ENCODE measurements at regions not wholly inside any gene's neighbourhood (a gene's known extent, or its start where the extent isn't known, plus 50 kb on each side); places are given as distances from the start of the nearest gene placed in this dataset.

DNA sequence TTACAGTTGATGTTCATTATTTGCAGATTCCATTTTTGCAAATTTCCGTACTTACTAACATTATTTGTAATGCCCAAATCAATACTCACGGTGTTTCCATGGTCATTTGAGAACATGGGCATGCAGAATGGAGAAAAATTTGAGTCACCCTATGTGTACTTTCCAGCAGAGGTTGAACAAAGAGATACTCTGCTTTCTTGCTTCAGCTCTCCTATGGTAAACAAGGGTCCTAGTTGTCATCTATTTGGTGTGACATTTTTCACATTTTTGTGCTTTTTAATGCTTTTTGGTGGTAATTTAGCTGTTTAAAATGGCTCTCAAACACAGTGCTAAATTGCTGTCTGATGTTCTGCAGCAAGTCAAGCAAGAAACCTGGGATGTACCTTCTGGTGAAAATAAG, 444.4 kb upstream of the CELF4 start:
- Histone ChIP-seq H3K9ac (ENCODE audit: low read length) (no peak overlapping the region), H3K4me3 (ENCODE audit: insufficient read depth, low read depth, low read length) (no peak overlapping the region), H3K27me3 (ENCODE audit: insufficient read depth, low read length) (no peaks in the 10 kb centered on the region), H3K9me3 (ENCODE audit: insufficient read depth, low read depth, low read length) (no peaks in the 10 kb centered on the region), H3K4me2 (ENCODE audit: low read length) (no peak overlapping the region), H3K4me1 (ENCODE audit: insufficient read depth, low read length) (no peaks in the 10 kb centered on the region), H3K36me3 (ENCODE audit: insufficient read depth, low read length) (no peaks in the 10 kb centered on the region), H2AFZ (ENCODE audit: low read depth, low read length) (no peak overlapping the region), H4K20me1 (ENCODE audit: insufficient read depth, low read length) (no peaks in the 10 kb centered on the region), H3K27ac (ENCODE audit: low read depth, low read length) (no peak overlapping the region), H3K79me2 (ENCODE audit: insufficient read depth, low read length) (no peaks in the 10 kb centered on the region)
- Mint-ChIP-seq H3K4me3 (ENCODE audit: unreplicated experiment) (no peak overlapping the region), H3K9me3 (ENCODE audit: unreplicated experiment) (no peaks in the 10 kb centered on the region), H3K36me3 (ENCODE audit: low read depth, unreplicated experiment) (no peaks in the 10 kb centered on the region), H3K27ac (ENCODE audit: unreplicated experiment) (no peak overlapping the region), H3K27me3 (ENCODE audit: low read depth, unreplicated experiment) (no peaks in the 10 kb centered on the region), H3K4me1 (ENCODE audit: low read depth, unreplicated experiment) (peaks cover 7% of the 10 kb centered on the region)
- no peak for TF ChIP-seq EZH2 (IDR thresholded peaks at IDR 0.05; ENCODE audit: insufficient read depth, low read length)
- TF ChIP-seq, protein P1, sequence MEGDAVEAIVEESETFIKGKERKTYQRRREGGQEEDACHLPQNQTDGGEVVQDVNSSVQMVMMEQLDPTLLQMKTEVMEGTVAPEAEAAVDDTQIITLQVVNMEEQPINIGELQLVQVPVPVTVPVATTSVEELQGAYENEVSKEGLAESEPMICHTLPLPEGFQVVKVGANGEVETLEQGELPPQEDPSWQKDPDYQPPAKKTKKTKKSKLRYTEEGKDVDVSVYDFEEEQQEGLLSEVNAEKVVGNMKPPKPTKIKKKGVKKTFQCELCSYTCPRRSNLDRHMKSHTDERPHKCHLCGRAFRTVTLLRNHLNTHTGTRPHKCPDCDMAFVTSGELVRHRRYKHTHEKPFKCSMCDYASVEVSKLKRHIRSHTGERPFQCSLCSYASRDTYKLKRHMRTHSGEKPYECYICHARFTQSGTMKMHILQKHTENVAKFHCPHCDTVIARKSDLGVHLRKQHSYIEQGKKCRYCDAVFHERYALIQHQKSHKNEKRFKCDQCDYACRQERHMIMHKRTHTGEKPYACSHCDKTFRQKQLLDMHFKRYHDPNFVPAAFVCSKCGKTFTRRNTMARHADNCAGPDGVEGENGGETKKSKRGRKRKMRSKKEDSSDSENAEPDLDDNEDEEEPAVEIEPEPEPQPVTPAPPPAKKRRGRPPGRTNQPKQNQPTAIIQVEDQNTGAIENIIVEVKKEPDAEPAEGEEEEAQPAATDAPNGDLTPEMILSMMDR (IDR thresholded peaks at IDR 0.05; ENCODE audit: insufficient read depth, low read depth, low read length), result no peak
- no peak for DNase-seq (ENCODE audit: low read depth)
- no peak for FAIRE-seq

DNA sequence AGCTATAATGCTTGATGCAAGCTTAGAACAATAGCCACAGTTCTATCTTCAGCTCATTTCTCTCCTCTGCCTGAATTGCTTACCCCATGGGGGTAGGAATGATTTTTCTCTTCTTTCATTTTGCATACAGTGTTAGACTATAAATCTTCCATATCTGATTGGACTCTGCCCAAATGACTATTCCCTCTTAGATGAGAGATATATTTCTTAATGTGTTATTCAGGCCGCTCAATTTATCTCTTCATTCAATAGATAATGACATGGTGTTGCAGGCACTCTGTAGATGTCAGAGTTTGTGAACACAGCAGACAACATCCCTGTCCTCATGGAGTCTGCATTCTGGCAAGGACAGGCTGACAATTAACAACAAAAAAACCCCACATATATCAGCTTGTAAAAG, 443.7 kb upstream of the CELF4 start:
- Mint-ChIP-seq H3K4me1 (ENCODE audit: low read depth, unreplicated experiment) (peaks cover 7% of the 10 kb centered on the region), H3K4me3 (ENCODE audit: unreplicated experiment) (no peak overlapping the region), H3K27me3 (ENCODE audit: low read depth, unreplicated experiment) (no peaks in the 10 kb centered on the region), H3K27ac (ENCODE audit: unreplicated experiment) (no peak overlapping the region), H3K9me3 (ENCODE audit: unreplicated experiment) (no peaks in the 10 kb centered on the region), H3K36me3 (ENCODE audit: low read depth, unreplicated experiment) (no peaks in the 10 kb centered on the region)
- Histone ChIP-seq H2AFZ (ENCODE audit: low read depth, low read length) (no peak overlapping the region), H3K4me1 (ENCODE audit: insufficient read depth, low read length) (no peaks in the 10 kb centered on the region), H4K20me1 (ENCODE audit: insufficient read depth, low read length) (no peaks in the 10 kb centered on the region), H3K9ac (ENCODE audit: low read length) (no peak overlapping the region), H3K4me3 (ENCODE audit: insufficient read depth, low read depth, low read length) (no peak overlapping the region), H3K79me2 (ENCODE audit: insufficient read depth, low read length) (no peaks in the 10 kb centered on the region), H3K36me3 (ENCODE audit: insufficient read depth, low read length) (no peaks in the 10 kb centered on the region), H3K9me3 (ENCODE audit: insufficient read depth, low read depth, low read length) (no peaks in the 10 kb centered on the region), H3K27me3 (ENCODE audit: insufficient read depth, low read length) (no peaks in the 10 kb centered on the region), H3K27ac (ENCODE audit: low read depth, low read length) (no peak overlapping the region), H3K4me2 (ENCODE audit: low read length) (no peak overlapping the region)
- DNase-seq (ENCODE audit: low read depth) (no peak), FAIRE-seq (no peak)
- no peak for TF ChIP-seq EZH2 (IDR thresholded peaks at IDR 0.05; ENCODE audit: insufficient read depth, low read length)
- TF ChIP-seq, protein P1 (IDR thresholded peaks at IDR 0.05; ENCODE audit: insufficient read depth, low read depth, low read length), result no peak

DNA sequence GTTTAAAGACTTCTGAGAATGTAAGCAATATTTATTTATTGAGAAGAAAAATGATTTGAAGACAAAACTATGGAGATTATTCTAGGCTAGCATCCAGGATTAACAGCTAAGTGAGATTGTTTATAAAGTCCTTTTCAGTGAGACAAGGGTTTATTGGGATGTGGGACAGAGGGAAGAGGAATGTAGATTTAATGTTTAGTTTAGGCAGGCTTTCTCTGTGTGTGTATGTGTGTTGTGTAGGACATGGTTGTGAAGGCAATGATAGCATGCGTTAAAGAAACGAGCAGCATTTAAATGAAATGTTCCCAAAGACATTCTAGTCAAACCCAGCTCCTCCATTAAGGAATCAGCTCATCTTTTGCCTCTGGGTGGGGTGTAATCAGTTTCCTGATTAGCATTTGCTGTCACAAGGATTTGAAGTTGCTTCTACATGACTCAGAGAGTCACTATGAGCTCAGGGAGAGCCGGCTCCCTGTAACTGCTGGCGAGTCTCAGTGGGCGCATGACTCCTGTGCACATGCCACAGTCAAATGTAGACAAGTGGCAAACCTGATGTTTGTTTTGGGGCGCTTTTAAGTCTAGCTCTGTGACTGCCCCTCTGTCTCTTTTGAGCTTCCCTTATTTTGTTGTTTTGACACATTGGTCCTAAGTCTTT, 442.2 kb upstream of the CELF4 start:
- no peak for FAIRE-seq

More for the DNA sequence above, 442.2 kb upstream of the CELF4 start:
- Histone ChIP-seq H3K27ac (ENCODE audit: low read depth, low read length) (no peak overlapping the region), H3K9ac (ENCODE audit: low read length) (no peak overlapping the region), H3K4me3 (ENCODE audit: insufficient read depth, low read depth, low read length) (no peak overlapping the region), H4K20me1 (ENCODE audit: insufficient read depth, low read length) (no peaks in the 10 kb centered on the region), H3K4me1 (ENCODE audit: insufficient read depth, low read length) (no peaks in the 10 kb centered on the region), H3K4me2 (ENCODE audit: low read length) (no peak overlapping the region), H3K27me3 (ENCODE audit: insufficient read depth, low read length) (no peaks in the 10 kb centered on the region), H3K9me3 (ENCODE audit: insufficient read depth, low read depth, low read length) (no peaks in the 10 kb centered on the region), H2AFZ (ENCODE audit: low read depth, low read length) (no peak overlapping the region), H3K36me3 (ENCODE audit: insufficient read depth, low read length) (no peaks in the 10 kb centered on the region), H3K79me2 (ENCODE audit: insufficient read depth, low read length) (no peaks in the 10 kb centered on the region)
- H3K27me3 Mint-ChIP-seq (ENCODE audit: low read depth, unreplicated experiment), result no peaks in the 10 kb centered on the region
- peaks cover 7% of the 10 kb centered on the region for H3K4me1 Mint-ChIP-seq (ENCODE audit: low read depth, unreplicated experiment)
- H3K4me3 Mint-ChIP-seq (ENCODE audit: unreplicated experiment), result no peak overlapping the region
- no peaks in the 10 kb centered on the region for H3K36me3 Mint-ChIP-seq (ENCODE audit: low read depth, unreplicated experiment)
- peaks cover 3% of the 10 kb centered on the region for H3K9me3 Mint-ChIP-seq (ENCODE audit: unreplicated experiment)
- no peak overlapping the region for H3K27ac Mint-ChIP-seq (ENCODE audit: unreplicated experiment)
- TF ChIP-seq, protein P1 (IDR thresholded peaks at IDR 0.05; ENCODE audit: insufficient read depth, low read depth, low read length), result no peak
- no peak for TF ChIP-seq EZH2 (IDR thresholded peaks at IDR 0.05; ENCODE audit: insufficient read depth, low read length)
- DNase-seq (ENCODE audit: low read depth), result no peak
